Hepatocyte (in vitro differentiated cells): ENCODE measurements at regions not wholly inside any gene's neighbourhood (a gene's known extent, or its start where the extent isn't known, plus 50 kb on each side); places are given as distances from the start of the nearest gene placed in this dataset.

Source experiments
- CTCF ChIP-seq: fragments of 200-600 bp; sonication (generic); IDR thresholded peaks from 2 replicates; pipeline ENCODE4 v1.5.1; 2016; ENCODE audit warnings: antibody characterized with exemption, mild to moderate bottlenecking; ENCODE audit not compliant: poor library complexity
- EZH2 ChIP-seq: fragments of 200-600 bp; sonication (generic); IDR thresholded peaks from 2 replicates; pipeline ENCODE4 v1.6.1; 2016; ENCODE audit warnings: antibody characterized with exemption, mild to moderate bottlenecking, borderline replicate concordance
- EZH2phosphoT487 ChIP-seq: fragments of 200-600 bp; sonication (generic); IDR thresholded peaks from one replicate; pipeline ENCODE4 v1.6.1; 2018; ENCODE audit warnings: antibody characterized with exemption, mild to moderate bottlenecking, low read depth, moderate library complexity; ENCODE audit not compliant: unreplicated experiment, severe bottlenecking

DNA sequence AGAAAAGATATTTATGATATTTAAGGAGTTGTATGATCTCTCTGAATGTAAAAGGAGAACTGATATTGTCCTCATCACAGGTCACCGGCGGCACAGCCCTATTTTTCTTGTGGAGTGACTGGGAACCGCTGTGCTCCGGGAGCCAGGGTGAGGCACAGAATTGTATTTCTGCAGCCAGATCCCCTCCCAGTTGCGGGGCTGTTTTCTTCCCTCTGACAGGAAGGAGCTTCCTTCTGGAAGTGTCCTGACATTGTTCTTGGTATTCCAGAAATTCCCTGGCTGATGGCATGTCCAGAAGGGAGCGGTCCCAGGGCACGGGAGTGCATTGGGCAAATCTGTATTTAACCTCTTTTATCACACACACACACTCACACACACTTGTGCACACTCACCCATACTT is 268.6 kb upstream of the FOXF1 start:
- TF ChIP-seq CTCF (no peak), EZH2 (no peak), EZH2phosphoT487 (no peak)
